HG03045 (cell line): ENCODE measurements at regions not wholly inside any gene's neighbourhood (a gene's known extent, or its start where the extent isn't known, plus 50 kb on each side); places are given as distances from the start of the nearest gene placed in this dataset.
A peak's percentile ranks its signal among the peaks of the same experiment; 100 is the strongest.
"Not testable (repeated sequence)": the region's sequence is repeated elsewhere in the genome, so short reads cannot be mapped to it uniquely, and the experiment has no call there.

ENCODE experiments used
- ATAC-seq: cut with Tn5 transposase; IDR thresholded peaks from one replicate; pipeline ENCODE4 v1.9.1; 2021; ENCODE audit warnings: mild to moderate bottlenecking, moderate library complexity; ENCODE audit not compliant: unreplicated experiment

DNA sequence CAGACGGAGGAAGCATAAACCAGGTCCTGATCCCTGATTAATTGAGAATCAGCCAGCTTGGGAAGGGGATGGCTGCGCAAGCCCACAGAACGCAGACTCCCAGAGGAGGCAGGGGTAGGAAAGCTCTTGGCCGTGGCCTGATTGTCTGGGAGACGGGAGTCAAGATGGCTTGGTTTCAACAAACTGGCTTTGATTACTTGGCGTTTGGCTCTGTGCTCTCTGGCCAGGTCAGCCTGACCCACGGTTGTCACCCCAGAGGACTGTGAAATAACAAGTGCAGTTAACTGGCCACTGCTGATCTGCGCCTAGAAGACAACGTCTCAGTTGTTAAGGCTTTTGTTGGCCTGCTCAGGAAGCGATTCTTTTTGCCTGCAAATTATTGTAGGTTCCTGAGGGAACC is 387.0 kb upstream of the PROK2 start:
- no peak for ATAC-seq

DNA sequence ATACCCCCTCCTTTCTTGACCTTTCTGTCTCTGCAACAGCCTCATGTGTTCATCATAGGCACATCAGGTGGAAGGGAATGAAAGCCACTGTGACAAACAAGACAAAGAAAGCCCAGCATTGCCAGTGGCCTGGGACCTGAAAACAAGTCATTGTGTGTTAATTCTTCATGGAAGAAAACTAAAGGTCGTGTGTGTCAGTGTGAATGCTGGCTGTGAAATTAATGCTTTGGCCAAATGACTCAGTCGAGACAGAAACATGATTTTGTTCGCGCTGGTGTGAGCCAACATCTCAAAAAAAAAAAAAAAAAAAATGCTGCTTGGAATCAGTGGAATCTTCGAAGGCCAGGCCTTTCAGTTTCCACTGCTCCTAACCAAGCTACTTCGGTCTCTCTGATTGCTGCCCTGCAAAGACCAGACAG is 386.5 kb upstream of the PROK2 start:
- ATAC-seq: no peak

DNA sequence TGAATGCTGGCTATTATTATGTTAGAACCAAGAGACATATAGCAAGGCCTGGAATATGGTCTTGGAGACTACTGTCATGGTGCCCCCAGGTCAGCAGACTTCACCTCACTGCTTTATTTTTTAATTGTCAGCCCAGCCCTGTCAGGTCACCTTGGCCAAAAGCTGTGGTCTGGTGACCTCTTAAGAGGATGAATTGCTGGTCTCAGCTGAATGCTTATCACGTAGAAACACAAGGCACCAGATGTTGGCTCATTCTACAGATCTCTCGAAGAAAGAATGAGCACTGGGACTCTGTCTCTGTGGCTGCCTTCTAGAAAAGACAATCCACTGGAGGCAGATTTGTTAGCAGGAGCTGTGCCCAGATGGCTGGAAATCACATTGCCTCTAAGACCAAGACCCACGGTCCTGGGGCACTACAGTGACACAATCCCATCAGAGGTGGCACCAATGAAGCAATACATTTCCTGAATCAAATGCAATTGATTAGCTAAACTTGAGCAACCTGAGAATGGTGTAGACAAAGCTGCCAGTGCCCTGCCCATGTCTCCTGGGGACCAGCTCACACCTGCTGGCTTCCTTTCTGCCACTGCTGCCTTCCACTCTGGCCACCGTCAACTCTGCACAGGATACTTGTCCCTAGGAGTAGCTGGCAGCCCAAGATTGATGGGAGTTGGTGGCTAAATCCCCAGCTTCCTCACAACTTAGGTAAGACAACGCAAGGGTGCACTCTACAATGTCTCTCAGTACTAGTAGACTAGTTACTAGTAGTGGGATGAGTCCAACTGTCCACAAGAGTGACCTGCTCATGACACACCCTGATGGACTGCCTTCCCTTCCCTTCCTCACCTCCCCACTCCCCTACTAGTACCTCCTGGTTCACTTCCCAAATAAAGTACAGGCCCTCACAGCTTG is 384.9 kb upstream of the PROK2 start:
- no peak for ATAC-seq

DNA sequence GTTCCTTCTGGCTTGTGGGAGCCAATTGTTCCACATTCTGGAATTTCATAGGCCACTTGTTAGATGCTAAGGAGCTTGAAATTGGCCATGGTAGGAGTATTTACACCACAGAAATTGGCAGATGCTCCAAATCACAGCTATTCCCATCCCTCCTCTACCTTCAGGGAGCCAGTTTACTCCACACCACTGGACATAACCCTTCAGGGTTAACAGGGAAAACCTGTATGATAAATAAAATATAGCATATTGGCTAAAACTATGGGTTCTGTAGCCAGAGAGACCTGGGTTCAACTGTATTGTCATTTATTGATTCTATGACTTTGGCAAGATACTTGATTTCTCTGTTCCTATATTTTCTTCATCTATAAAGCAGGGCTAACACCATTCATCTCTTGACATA is 384.2 kb upstream of the PROK2 start:
- no peak for ATAC-seq

DNA sequence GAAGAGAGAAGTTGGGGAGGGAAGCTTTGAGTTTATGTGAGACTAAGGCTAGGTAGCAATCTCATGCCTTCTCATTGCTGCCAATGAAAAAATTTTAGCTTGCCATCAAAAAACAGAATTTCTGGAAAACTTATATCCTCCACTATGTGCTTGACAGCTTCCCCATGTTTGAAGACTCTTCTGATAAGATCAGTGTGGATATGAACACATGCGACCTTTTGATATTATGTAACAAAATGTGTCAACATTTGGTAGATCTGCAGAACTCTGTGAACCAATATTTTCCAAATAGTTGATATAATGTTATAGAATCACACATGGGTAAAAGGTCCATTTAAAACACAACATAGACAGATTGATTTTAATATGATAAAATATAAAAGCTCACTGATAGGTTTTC is 380.9 kb upstream of the PROK2 start:
- ATAC-seq: no peak

DNA sequence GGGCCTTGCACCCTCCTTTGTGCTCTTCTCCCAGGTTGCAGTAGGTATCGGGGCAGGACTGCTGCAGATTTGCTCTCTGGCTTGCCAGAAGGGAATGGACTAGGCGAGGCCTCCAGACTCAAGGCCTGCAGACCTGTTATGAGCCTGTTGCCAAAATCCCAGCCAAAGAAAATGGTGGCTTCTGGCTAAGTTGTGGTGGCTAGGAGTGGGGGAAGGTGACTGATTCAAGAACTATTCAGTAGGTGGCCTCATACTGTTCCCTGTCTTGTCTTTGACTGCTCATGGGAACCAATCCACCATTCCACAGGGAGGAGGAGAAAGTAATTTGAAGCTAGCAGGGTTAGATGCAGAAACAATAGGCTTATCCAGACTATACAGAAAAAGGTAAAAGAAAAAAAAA is 380.4 kb upstream of the PROK2 start:
- ATAC-seq: no peak

DNA sequence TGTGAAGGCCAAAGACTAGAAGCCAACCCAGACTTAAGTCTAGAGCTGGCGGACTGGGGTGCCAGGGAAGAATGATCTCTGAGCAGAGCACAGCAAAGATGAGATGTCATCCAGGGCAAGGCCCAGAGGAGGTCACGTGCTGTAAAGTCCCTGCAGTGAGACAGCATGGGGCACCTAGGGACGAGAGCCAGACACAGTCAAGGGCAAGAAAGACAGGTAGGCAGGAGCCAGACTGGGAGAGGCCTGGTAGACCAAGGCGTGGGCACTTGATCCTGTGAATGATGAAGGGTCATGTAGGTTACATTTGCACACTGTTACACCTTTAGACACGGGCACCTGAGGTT is 379.7 kb upstream of the PROK2 start:
- no peak for ATAC-seq

DNA sequence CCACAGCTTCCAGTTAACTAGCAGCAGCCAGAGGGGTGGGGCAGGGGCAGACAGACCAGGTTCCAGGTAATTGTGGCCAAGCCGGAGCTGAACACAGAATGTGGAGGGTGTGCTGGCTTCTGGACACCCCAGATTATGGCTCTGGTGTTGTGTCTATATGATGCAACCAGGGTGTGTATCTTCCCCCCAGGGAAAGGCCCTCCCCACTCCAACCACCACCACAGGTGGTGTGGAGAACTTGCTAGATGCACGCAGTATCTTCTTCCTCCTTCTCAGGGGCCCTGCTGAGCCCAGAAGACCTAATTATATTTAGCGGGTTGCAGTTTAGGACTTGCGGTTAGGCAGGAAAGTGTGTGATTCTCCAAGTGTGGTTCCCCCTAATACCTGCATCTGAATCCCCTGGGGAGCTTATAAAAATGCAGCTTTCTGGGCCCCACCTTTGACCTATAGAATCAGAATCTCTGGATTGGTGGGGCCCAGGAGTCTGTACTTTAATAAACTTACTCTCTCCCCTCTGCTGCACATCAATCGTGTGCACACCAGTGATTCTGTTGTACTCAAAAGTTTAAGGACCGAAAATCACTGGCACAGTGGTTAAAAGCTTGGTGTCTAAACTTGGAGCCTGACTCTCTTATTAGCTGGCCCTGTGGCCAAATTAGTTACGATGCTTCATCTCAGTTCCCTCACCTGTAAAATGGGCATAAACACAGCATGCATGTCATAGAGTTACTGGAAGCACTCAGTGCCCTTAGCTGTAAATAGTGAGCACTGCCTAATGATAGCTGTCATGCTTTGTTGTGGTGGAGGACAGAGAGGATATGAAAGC is 379.1 kb upstream of the PROK2 start:
- peak; percentile 93 for ATAC-seq

DNA sequence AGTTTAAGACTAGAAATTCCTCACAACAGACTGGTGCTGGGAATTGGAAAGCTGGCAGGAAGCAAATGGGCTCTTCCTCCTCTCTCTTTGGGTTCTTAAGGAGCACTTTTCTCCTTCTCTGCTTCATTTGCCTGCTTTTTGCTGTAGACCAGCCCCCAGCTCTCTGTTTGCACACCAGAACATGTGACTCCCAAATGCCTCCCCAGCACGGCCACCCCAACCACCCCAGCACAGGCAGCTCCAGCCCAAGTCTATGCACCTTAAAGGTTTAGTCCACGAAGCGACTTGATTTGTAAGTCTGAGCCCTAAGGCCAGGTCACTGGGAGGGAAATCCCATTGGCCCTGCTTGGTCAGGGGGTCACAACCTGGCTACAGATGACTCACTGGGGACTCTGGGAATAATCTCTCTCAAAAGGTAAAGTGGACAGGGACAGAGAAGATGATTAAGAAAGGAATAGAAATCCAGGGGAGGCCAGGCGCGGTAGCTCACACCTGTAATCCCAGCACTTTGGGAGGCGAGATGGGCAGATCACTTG is 377.8 kb upstream of the PROK2 start:
- no peak for ATAC-seq

DNA sequence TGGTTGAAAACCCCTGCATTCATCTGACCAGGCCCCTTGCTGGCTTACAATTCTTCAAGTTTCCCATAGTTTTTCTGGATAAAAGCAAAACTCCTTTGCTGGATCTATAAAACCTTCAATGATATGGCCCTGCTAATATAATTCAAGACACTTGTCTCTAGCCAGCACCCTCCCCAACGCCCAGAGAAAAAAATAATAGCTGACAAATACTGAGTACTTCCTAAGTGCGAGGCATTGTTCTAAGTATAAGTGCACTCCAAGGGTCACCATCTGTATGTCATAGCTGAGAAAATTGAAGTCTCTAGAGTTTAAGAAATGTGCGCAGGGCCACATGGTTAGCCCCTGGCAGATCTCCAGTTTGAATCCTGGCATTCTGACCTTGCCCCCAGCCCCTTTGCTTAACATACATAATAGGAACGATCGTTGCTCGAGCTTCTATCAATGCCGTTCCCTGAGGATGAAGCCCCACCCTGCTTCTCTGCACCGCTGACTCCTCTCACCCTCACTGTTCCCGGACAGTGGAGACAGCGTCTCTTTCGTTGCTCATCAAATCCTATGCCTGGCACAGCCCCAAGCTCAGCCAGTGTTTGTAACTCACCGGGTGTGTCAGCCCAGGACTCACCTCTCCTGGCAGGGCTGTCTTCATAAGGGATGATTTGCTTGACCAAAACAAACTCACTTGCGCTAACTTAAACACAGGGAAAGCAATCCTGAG is 377.1 kb upstream of the PROK2 start:
- no peak for ATAC-seq

DNA sequence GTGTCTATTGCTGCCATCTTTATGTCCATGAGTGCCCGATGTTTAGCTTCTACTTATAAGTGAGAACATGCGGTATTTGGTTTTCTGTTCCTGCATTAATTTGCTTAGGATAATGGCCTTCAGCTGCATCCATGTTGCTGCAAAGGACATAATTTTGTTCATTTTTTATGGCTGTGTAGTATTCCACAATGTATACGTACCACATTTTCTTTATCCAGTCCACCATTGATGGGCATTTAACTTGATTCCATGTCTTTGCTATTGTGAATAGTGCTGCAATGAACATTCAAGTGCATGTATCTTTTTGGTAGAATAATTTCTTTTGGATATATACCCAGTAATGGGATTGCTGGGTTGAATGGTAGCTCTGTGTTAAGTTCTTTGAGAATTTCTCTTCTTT is 376.3 kb upstream of the PROK2 start:
- ATAC-seq: not testable (repeated sequence)

DNA sequence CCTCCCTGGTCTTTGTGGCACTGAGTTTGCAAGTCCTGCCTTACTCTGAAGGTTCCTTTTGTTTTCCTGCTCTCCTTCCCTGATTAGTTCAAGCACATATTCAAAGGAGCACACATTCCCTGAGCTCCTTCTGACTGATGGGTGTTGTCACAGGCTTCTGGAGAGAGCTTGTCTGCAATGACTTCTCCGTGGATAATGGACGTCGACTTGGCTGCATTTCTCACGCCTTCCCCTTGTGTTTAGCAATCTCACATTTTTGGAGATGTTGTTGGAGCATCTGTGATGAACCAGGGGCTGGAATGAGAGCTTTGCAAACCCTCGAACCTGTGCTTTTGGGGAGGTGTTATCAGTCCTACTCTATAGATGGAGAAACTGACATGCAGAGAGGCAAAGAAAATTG is 375.4 kb upstream of the PROK2 start:
- ATAC-seq: no peak

DNA sequence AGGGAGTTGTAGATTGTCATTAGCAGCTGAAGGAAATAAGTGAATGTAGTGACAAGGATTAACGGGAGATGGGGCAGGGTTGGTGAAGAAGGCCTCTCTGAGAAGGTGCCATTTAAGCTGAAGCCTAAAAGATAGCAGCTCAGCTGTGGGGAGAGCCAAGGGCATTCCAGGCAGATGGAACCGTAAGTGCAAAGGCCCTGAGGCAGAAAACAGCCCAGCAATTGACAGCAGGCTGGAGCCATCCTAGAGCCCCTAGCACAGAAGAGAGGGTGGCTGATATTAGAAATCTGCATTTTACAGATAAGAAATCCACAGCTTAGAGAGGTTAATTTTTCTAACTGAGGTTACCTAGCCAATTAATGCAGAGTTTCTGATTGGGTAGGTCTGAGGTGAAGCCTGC is 374.5 kb upstream of the PROK2 start:
- no peak for ATAC-seq

DNA sequence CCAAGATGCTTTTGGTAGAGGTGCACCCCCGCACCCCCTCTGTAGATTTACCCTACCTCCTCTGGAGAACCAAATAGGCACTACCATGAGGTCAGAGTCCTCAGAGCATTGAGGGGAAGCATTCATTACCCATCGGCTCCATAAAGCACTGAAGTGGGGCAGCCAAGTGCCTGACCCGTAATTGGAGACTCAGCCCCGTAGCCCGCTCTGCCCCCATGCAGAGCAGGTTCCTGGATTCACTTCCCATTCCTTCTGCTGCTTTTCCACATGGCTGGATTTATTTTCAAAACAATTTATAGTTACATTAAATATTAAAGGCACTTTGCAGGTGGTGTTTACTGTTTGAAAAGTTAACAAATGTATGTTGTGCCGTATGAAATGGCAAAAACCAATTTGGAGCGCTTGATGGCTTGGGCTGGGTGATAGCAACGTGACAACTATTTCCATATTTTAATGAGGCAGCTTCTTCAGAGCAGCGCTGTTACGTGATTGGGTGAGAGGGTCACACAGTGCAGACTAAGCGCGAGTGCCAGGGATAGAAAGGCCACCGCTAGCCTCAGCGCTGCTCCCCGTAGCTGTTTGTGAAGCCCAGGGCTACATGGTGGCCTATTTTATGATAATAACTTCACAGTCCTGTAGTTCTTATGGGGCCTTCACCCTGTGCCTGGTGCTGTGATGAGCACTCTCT is 373.8 kb upstream of the PROK2 start:
- ATAC-seq: no peak

DNA sequence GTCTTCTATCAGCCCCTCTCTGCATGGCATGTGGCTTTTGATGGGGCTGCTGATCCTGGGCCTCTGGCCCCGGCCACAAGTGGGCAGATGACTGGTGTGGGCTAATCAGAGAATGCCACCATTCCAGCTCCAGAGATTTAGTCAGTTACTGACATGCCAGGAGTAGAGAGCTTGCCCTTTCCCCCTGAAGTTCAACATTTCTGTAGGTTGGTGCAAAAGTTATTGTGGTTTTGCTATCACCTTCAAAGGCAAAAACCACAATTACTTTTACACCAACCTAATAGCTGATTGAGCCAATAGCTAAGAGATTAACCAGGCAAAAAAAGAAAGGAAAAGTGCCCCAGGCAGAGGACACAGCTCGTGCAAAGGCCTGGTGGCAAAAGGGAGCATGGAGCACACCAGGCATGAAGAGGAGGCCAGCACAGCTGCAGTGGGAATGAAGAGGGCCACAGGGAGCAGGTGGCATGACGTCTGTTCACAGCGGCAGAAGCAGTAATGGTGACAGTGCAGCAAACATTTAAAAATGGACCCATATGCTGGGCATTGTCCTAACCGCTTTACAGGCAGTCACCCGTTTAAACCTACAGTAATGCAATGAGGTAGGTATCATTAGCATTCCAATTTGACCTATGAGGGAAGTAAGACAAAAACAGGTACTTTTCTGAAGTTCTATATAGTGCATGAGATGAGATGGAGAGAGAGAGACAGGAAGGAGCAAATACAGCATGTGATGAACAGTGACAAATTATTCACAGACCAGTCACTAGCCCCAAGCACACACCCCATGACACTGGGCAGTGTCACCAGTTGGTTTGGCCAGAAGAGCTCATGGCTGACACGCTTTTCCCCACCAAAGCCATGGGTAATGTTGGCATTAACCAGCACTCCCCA is 373.0 kb upstream of the PROK2 start:
- ATAC-seq: no peak

DNA sequence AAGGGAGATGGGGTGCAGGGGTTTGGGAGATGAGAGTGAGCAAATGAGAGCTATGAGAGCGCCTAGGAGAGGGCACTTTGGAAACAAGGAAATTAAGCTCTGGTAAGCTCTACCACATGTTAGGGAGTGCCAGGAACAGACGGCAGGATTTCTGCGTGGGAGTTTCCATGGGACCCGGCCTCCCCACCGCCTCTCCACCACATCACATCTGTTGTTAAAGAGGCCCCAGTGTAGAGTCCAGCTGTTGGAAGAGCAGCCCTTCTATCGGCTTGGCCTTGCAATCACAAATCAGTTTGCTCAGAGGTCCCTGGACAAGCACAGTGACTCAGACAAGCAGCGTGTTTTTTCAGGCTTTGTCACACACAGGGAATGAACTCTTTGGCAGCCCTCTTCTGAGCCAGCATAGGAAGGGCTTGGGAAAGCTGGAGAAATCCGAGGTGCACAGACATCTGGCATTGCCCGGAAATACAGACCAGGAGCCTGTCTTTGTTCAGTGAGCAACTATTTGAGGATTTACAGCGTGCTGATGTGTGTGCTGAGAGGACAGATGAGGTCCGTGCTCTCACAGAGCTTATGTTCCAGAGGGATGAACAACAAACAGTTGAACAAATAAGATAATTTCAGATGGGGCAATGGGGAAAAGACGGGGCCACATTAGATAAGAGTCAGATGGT is 370.6 kb upstream of the PROK2 start:
- no peak for ATAC-seq

DNA sequence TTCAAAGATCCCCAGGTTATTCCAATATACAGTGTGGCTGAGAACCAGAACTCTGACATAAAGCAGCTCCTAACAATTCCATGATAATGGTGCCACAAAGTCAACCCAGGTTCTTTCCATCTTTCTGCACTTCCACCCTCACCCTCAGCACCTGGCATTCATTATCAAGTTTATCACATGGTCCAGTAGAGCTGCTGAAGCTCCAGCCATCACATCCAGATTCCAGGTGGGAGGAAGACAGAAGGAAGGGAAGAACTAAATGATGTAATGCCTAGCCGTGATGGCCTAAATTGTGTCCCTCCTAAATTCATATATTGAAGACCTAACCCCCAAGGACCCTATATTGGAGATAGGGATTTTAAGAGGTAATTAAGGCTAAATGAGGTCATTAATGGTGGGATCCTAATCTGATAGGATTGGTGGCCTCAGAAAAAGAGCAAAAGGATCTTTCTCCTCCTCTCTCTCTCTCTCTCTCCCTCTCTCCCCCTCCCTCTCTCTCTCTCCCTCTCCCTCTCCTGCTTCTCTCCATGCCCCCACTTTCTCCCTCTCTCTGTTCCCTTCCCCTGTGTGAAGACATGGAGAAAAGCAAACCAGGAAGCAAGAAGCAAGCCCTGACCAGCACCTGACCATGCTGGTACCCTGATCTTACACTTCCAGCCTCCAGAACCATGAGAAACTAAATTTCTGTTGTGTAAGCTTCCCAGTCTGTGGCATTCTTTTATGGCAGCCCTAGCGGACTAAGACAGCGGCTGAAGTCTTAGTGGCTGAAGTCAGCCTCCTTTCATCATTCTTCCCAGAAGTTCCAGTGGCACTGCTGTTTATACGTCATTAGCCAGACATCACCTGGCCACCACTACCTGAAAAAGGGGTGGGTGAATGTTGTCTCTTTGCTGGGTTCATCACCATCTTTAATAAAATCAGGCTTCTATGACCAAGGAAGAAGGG is 369.7 kb upstream of the PROK2 start:
- no peak for ATAC-seq
